ENCODE measurements at regions not wholly inside any gene's neighbourhood (a gene's known extent, or its start where the extent isn't known, plus 50 kb on each side); places are given as distances from the start of the nearest gene placed in this dataset.
"Not testable (repeated sequence)": the region's sequence is repeated elsewhere in the genome, so short reads cannot be mapped to it uniquely, and the experiment has no call there.

GRCh38 chr10:11684717-11685645 is 57.2 kb upstream of the ECHDC3 start:
- POLR2A ChIA-PET, result no interaction called here
- no peak for TF ChIP-seq CTCF (IDR thresholded peaks at IDR 0.05; ENCODE audit: control extremely low read depth, extremely low read depth, low read depth, missing control alignments)
- peak; percentile 75 for DNase-seq (ENCODE audit: extremely low spot score)
- CTCF ChIA-PET, result interaction anchor here (1.0 to 2.7 kb wide), 6 partner anchors 10 to 152 kb away, joined by 3 to 10 read pairs (median 3); no protein-coding TSS in a partner anchor

- CTCF ChIA-PET, result interaction anchor here (1.7 to 2.7 kb wide), 2 partner anchors 18 to 74 kb away, joined by 3 to 10 read pairs; no protein-coding TSS in a partner anchor
- POLR2A ChIA-PET; DNase-seq (ENCODE audit: extremely low spot score): not testable (repeated sequence)
Observed at GRCh38 chr10:11684341-11684716, 57.9 kb upstream of the ECHDC3 start.

- no peak for TF ChIP-seq CTCF (IDR thresholded peaks at IDR 0.05; ENCODE audit: control extremely low read depth, extremely low read depth, low read depth, missing control alignments)
- DNase-seq (ENCODE audit: extremely low spot score), result no peak
- ChIA-PET POLR2A (no interaction called here), CTCF (interaction anchor here (1.7 to 2.7 kb wide), 2 partner anchors 19 to 74 kb away, joined by 3 to 10 read pairs; no protein-coding TSS in a partner anchor)
Observed at GRCh38 chr10:11683529-11684320, 58.5 kb upstream of the ECHDC3 start.

GRCh38 chr10:11682851-11683250 is 59.3 kb upstream of the ECHDC3 start:
- no peak for TF ChIP-seq CTCF (IDR thresholded peaks at IDR 0.05; ENCODE audit: control extremely low read depth, extremely low read depth, low read depth, missing control alignments)
- ChIA-PET CTCF (interaction anchor here (1.7 kb wide), 1 partner anchor 20 kb away, joined by 3 read pairs; no protein-coding TSS in a partner anchor), POLR2A (no interaction called here)
- no peak for DNase-seq (ENCODE audit: extremely low spot score)

- no peak for TF ChIP-seq CTCF (IDR thresholded peaks at IDR 0.05; ENCODE audit: control extremely low read depth, extremely low read depth, low read depth, missing control alignments)
- CTCF ChIA-PET, result no interaction called here
- no peak for DNase-seq (ENCODE audit: extremely low spot score)
- POLR2A ChIA-PET, result no interaction called here
Observed at GRCh38 chr10:11682267-11682683, 59.9 kb upstream of the ECHDC3 start.

GRCh38 chr10:11680496-11680895 is 61.7 kb upstream of the ECHDC3 start:
- DNase-seq (ENCODE audit: extremely low spot score), result no peak
- CTCF ChIA-PET, result no interaction called here
- POLR2A ChIA-PET, result no interaction called here
- TF ChIP-seq CTCF (IDR thresholded peaks at IDR 0.05; ENCODE audit: control extremely low read depth, extremely low read depth, low read depth, missing control alignments), result no peak
